HG02885 (cell line): ENCODE measurements at regions not wholly inside any gene's neighbourhood (a gene's known extent, or its start where the extent isn't known, plus 50 kb on each side); places are given as distances from the start of the nearest gene placed in this dataset.

Experiments used
- ATAC-seq: cut with Tn5 transposase; IDR thresholded peaks from one replicate; pipeline ENCODE4 v1.9.1; 2021; ENCODE audit warnings: mild to moderate bottlenecking; ENCODE audit not compliant: unreplicated experiment, poor library complexity

DNA sequence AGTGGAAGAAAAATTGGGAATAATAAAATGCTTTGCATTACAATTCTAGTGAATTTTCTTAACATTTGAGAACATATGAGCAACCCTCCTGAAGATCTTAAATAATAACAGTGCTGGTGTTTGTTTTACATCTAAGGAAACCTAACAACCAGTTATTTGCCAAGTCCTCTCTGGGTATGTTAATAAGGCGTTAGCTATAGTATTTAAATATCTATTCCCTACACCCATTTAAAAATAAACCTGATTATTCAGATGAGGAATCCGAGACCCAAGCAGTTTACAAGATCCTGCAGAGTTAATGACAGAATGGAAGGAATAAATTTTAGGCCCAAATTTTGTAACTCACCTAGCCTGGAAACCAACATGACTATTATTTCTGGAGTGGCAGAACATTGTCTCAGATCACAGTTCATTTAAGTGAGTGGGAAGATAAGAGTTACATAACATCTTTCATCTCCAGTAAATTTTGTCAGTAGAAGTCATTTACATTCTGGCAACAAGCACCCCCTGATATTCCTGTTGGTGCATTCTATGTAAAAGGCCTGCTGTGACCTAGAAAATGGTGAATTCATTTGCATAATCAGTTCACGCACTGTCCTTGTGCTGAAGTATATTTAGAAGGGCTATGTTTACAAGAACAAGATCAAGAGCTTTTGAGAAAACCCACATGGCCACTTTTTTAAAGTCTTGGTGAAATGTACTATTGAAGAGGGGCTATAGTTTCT lies 148.2 kb downstream of the COX7C start:
- ATAC-seq, result no peak

DNA sequence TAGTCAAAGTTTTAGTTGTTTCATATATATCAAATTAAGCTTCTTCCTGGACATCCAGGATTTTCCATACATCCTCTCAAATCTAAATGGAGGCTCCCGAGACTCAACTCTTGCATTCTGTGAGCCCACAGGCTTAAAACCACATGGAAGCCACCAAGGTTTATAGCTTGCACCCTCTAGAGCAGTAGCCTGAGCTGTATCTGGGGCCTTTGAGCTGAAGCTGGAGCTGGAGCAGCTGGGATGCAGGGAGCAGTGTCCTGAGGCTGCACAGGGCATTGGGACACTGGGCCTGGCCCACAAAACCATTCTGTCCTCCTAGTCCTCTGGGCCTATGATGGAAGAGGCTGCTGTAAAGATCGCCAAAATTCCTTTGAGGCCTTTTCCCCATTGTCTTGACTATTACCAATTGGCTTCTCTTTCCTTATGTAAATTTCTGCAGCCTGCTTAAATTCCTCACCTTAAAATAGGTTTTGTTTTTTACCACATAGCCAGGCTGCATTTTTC lies 151.0 kb downstream of the COX7C start:
- no peak for ATAC-seq

DNA sequence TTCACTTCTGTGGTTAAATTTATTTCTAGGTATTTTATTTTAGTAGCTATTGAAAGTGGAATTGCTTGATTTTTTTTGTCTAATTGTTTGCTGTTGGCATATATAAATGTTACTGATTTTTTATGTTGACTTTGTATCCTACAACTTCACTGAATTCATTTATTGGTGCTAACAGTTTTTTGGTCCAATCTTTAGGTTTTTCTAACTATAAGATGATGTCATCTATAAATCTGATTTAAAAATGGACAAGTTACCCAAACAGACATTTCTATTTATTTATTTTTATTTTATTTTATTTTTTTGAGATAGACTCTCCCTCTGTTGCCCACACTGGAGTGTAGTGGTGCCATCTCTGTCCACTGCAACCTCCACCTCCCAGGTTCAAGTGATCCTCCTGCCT lies 162.3 kb downstream of the COX7C start:
- ATAC-seq, result no peak

DNA sequence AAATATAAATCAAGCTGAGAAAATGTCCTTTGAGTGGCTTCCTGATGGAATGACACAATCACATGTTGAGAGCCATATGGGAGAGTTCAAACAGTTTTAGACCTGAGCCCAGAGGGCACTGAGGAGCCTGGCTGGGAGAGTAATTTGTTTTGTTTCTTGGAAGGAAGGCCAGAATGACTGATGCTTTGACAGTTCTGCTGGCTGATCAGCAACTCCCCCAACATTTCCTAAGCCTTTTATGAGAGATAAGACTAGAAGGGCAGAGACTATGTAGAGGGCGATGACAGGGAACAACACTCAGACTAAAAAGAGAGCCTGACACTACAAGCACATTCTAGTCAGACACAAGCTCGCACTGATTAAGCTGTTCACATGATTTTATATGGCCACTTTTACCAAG lies 169.2 kb downstream of the COX7C start:
- ATAC-seq, result no peak

DNA sequence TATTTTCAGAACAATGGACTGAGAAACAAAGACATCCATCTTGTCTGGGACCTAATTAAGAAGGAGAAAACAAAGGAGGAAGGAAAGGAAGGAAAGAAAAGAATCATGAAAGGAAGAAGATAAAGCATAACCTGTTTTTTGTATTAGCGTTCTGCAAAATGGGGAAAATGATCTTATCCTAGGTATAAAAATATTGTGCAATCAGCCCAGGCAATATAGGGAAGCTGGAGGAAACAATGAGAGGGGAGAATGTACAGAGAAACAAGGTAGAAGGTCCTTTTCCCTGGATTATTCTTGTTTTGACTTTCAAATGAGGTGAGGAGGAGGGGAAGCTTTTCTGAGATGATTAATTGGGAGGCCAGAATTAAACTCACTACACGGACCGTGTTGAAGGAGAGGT lies 177.9 kb downstream of the COX7C start:
- no peak for ATAC-seq

DNA sequence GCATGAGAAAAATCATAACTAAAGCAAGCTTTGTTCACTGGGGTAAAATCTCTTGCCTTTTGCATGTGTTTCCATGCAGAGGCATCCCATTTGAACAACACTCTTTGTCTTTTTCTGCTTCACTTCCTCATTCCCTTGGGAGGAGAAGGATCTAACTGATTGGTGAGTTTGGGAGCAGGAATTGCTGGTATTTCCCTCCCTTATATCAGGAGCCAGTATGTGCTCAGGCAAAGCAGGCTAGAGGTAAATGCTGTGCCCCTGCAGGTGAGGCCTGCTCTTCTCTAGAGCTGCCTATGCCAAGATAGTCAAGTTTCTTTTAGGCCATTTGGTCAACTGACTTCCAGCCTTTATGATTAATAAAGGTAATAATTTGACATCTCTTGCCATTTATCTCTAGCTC lies 179.9 kb downstream of the COX7C start:
- ATAC-seq, result no peak

DNA sequence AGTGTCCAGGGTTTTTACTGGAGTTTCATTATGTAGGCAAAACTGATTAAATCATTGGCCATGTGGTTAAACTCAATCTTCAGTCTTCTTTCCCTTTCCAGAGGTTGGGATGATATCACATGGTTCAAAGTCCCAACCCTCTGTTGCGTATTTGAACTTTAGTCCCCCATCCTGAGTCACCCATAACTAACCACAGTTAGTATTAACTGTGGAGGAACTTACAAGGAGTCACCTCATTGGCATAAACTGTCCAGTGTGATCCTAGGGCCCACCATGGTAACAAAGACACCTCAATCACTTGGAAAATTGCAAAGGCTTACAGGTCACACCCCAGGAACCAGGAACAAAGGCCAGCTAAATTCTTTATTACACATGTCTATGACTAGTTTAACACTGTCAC lies 188.5 kb downstream of the COX7C start:
- no peak for ATAC-seq

DNA sequence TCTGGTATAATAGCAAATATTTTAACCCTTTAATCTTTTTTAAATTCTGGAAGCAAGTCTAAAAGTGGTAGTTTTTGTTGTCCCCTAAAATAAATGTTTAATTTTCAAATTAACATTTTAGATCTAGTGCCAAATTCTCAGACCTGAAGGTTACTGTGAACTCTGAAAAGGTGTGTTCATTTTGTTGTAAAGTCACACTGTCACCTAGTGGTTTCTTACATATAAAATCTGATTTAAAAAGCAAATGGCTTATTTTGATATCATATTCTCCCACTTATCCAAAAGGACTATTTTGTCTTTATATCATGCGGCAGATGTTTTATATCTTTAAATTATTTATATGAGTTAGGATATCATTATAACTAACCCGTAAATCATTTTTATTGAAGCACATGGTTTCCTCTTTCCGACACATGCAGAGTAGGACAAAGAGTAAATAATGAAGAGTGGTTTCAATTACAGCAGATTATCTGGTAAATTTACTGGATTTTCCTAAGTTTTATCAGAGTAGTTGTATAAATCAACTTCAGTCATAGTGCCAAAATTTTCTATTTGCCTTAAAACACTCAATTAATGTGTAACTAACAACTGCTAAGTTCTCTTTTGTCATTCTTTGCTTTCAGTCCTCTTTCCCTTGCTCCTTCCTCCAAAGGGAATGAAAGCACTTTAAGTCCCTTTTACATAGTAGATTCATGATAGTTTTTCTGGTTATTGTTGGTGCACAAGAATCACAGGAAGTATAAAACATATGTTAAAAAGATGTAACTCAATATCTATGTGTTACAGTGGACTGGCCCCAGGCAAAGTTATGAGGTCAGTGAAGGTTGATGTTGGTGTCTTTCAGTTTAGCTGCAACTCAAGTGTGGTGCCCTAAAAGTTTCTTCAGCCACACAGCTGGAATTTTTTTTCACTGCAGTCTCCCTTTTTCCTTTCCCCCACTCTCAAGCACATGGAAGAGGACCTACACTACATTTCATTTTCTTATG lies 189.6 kb downstream of the COX7C start:
- no peak for ATAC-seq

DNA sequence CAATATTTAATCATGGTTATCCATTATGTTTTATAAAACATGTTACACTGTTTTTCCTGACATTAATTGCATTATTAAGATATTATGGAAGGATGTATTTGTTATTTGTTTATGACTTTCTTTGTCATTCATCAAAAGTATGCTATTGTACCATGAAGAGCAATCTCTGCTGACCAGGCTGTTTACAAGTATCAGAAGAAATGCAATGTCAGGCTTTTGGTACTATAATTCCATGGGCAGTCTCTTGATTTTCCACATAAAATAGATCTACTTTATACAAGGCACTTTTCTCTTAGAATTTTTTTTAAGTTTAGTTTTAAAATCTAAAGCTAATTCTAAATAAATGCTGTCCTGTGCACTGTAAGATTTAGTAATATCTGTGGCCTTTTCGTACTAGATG lies 196.6 kb downstream of the COX7C start:
- ATAC-seq, result no peak

DNA sequence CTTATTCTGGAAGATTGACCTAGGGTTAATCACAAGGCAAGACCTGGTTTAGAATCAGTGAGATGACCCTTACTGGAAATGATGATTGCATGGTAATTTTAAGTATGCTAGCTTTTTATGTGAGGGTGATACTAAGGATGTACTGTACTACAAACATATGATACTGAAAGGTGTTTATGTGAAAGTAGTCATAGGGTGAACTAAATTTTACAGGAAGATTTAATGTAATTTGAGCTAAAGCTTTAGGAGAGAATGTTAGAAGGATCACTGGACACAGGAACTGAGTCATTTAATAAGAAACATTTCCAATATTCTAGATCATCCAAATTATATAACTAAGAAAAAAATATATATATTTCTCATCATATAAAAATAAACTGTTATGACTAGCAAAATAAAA lies 197.2 kb downstream of the COX7C start:
- ATAC-seq, result no peak

DNA sequence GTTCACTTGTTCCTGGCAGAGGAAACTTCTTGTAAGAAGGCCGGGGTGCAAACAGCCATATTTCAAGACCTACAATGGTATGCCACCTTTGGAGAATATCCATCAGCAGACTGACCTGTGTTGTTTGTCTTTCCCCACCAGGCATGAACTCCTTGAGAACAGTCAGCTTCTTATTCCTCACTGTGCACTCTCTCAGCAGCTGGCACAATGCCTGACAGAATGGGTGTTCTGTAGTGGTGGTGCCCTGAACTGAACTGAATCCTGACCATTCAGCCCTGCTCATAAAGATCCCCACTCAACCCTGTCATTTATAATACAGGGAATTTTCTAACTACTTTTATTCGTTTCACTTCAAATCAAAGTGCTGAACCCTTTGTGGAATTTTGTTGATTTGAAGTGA lies 206.9 kb downstream of the COX7C start:
- no peak for ATAC-seq

DNA sequence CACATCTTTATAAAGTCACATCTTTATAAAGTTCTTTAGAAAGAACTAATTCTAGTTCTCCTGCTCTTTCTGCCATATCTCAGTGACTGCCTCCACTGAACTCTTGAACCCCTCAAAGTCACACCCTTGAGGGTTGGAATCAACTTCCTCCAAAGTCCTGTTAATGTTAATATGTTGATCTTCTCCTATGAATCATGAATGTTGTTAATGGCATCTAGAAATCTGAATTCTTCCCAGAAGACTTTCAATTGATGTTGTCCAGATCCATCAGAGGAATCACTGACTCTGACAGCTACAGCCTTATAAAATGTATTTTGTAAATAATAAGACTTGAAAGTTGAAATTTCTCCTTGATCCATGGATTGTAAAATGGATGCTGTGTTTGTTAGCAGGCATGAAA lies 213.4 kb downstream of the COX7C start:
- no peak for ATAC-seq

DNA sequence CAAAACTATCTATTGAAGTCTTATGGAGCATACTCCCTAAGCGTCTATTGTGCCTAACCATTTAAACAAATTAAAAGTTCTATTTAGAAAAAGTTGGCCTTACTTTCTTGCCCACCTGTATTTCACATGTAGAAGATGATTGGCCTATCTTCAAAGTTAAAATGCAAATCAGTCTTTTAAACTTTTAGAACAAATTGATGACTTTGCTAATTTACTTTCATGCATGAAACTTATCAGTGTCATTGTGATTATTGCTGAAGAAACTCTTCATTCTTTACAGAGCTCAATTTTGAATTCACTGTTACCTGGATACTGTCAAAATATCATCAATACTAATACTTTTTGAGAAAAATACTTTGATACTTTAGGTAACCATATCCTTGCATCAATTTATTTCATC lies 216.1 kb downstream of the COX7C start:
- ATAC-seq, result no peak

DNA sequence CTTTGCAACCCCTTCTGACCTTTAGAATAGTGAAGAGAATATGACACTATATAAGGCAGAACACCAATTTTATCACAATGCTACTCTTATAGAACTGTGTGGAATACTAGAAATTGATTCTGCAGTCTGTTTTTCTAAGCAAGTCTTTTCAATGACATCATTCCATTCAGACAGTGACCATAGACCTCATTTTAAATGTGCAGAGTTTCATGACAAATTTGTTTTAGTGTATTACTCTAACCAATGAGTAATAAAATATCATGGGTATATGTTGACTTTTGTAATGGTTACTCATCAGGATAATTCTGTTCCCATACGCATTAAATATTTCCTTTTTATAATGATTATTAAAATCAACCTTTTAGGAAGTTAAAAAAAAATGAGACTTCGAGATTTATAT lies 219.9 kb downstream of the COX7C start:
- ATAC-seq, result no peak

DNA sequence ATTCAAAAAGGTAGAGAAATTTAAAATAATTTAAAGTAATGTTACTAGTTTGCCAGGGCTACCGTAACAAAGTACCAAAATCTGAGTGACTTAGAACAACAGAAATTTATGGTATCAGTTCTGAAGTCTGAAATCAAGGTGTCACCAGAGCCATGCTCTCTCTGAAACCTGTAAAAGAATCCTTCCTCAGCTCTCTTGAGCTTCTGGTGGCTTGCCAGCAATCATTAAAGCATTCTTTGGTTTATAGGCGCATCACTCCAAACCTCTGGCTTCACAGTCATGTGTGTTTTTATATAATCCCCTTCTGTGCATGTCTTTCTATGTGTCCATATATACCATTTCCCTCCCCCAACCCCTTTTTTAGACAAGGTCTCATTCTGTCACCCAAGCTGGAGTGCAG lies 220.3 kb downstream of the COX7C start:
- no peak for ATAC-seq

DNA sequence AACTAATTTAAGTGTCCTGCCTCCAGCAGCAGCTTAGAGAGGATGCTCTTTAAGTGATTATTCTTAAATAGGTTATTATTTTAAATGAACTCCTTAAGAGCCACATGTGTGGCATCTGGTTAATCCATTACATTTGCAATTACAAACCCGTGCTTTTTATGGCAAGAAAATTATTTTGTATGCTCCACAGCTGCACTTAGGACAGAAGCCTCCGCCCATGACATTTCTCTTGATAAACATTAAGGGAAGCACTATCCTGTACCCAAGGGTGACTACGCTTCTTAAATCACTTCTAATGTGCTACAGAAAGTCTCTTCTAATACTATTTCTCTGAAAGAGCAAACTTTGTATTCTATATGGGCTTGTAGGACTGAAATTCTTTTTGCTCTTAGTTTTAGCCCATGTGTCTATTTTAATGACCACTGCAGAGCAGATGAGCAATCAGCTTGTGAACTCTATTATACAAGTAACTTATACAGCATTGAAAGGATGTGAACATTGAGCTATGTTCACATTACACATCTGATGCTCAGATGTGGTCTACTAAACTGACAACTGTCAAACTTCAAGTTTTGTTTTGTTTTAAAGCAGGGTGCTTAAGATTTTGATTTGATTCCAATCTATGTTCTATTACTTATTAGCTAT lies 223.4 kb downstream of the COX7C start:
- ATAC-seq, result no peak

DNA sequence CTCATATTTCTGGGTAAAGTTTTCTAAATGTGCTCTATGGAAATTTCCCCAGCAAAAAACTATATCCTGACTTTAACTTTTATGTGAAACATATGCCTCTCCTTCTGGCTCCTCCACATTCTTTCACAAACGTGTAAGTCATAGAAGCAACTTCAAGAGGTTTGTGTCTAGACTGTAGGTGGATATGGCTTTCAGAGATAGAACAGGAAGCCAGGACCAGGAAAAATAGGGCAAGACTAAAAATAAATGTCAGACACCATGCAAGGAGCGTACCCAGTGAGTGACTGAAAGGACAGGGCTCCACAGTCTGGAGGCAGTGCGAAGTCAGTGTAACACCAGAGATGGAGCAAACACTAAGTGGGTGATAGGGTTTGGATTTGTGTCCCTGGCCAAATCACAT lies 240.7 kb downstream of the COX7C start:
- ATAC-seq, result no peak

DNA sequence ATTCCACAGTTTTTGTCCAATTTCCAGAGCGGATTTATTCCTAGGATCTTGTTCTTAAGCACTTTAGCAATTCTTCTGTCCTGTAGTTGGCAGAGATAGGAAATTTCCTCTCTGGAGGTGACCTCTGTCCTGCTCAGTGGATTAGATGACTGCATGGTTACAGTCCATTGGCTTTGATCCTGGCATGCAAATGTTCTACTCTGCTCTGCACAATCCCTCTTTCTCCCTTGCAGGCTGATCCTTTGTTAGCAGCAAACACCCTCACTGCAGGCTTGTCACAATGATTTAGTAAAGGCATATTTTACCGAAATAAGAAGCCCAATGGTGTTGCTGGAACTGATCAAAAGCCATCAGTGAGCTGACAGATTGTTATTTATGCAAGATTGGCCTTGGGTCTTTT lies 243.8 kb downstream of the COX7C start:
- no peak for ATAC-seq

DNA sequence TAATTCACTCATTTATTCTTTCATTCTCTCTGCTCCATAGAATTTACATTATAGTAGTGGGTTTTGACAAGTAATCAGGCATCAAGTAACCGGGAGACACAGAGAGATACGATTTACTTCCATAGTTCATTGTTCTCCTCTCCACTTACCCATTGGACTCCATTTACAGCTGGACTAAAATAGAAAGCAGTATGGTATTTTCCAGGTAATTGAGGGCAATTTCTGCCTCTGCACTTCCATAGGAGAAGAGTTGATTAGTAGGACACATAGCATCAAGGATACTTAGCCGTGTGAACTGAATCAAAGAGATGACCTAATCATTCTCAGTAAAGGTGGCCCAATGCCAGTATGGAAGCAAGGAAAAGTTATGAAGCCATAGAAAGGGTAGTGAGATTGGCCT lies 244.4 kb downstream of the COX7C start:
- ATAC-seq, result no peak

DNA sequence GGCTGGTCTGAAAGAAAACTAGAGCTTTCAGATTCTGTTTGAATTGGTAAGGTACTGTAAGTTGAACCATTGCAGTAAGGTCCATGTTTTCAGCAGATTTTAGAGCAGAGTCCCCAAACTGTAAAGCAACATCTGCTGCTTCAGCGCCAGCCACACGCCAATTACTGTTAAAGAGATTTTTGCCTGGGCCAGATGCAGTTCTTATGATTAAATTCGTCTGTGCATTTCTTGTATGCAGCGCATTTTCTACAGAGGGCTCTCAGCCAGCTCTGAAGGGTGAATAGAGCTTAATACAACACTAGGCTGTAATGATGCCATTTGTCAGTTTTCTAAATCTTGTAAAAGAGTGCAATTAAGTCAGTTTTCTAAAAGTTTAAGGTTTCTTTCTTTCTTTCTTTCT lies 246.3 kb downstream of the COX7C start:
- ATAC-seq, result no peak

DNA sequence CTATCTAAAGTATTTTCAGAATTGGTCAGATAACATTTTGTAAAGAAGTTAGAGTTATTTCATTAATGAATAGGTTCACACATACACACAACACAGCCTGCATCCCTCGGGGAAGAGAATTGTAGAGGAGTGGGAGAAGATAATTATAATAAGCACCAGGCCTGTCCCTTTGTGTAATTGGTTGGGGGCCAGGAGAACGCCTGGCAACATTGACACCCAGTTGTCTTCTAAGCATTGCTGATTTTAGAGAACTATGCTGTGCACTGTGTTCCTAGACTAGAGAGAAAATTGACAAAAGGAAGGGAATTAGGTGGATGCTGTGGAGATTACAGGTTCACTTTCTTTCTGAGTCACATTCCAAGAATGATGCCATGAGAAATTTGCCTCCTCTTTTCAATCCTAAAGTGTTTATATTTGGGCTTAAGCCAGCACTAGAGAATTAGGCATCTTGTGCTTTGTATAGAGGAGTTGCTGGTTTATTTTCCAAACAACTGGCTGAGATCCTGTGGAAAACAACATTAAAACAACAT lies 247.6 kb downstream of the COX7C start:
- ATAC-seq, result no peak
